GM12878 (cell line): ENCODE measurements at regions not wholly inside any gene's neighbourhood (a gene's known extent, or its start where the extent isn't known, plus 50 kb on each side); places are given as distances from the start of the nearest gene placed in this dataset.

Experiments
- ATAC-seq: fragments of 200-7000 bp; cut with Tn5 transposase; 3 replicates; pipeline ENCODE4 v1.9.1; 2020; ENCODE audit warnings: mild to moderate bottlenecking, moderate library complexity
- BruUV-seq: library from RNA; stranded (reverse); fragments of 400-500 nt; replicated peaks from 2 replicates; lab custom pipeline; 2021; lab: Mats Ljungman, UMichigan
- CTCF ChIA-PET: fragments of 300-600 bp; sonication (Branson Sonifier 250); formaldehyde crosslinking; extraction: SDS; loops from one replicate; lab custom pipeline; 2021; ENCODE audit warnings: inconsistent platforms; lab: Yijun Ruan, JAX
- POLR2A ChIA-PET: fragments of 350-600 bp; formaldehyde crosslinking; extraction: SDS; loops from one replicate; lab custom pipeline; 2021; ENCODE audit warnings: inconsistent platforms; lab: Charles Lee
- RAD21 ChIA-PET: fragments of 300-600 bp; sonication (Branson Sonifier 250); formaldehyde crosslinking; loops from one replicate; lab custom pipeline; 2023; ENCODE audit warnings: antibody characterized with exemption; ENCODE audit not compliant: unreplicated experiment; lab: Charles Lee
- SMC1A ChIA-PET: fragments of 300-600 bp; sonication (Branson Sonifier 250); formaldehyde crosslinking; loops from one replicate; lab custom pipeline; 2023; ENCODE audit not compliant: unreplicated experiment, uncharacterized antibody; lab: Charles Lee
- DNase-seq: peaks from one replicate; pipeline ENCODE4 v3.0.0-alpha.2; 2011; ENCODE audit warnings: low read depth, low spot score
- FAIRE-seq: peaks from 3 replicates; lab custom pipeline; 2011; peaks lifted over from hg19 to GRCh38; lab: Jason Lieb, UNC
- H2AFZ ChIP-seq: 2 replicates; pipeline ENCODE4 v1.6.0; 2011; ENCODE audit warnings: low read depth, low read length, control low read depth; ENCODE audit not compliant: control insufficient read depth
- H3K27ac ChIP-seq: 2 replicates; pipeline ENCODE4 v1.5.1; 2011; ENCODE audit warnings: control low read depth; ENCODE audit not compliant: control insufficient read depth, insufficient read depth
- H3K27me3 ChIP-seq, 2 experiments: replicated peaks in 1 of 2; 2 replicates each; pipeline versions ENCODE4 v1.6.0 to v1.6.1; 2011; ENCODE audit warnings: low read length in 1 of 2; ENCODE audit not compliant: control insufficient read depth in 2 of 2, insufficient read depth in 2 of 2
- H3K36me3 ChIP-seq, 2 experiments: 2 replicates each; pipeline ENCODE4 v1.5.1; 2011; ENCODE audit warnings: low read length in 1 of 2; ENCODE audit not compliant: control insufficient read depth in 2 of 2, insufficient read depth in 2 of 2
- H3K4me1 ChIP-seq: 2 replicates; pipeline ENCODE4 v1.6.1; 2011; ENCODE audit warnings: mild to moderate bottlenecking, low read length, moderate library complexity, mixed read lengths; ENCODE audit not compliant: control insufficient read depth, insufficient read depth
- H3K4me2 ChIP-seq: 2 replicates; pipeline ENCODE4 v1.6.0; 2011; ENCODE audit warnings: control low read depth; ENCODE audit not compliant: control insufficient read depth, insufficient read depth
- H3K4me3 ChIP-seq: fragments of 200-600 bp; sonication (generic); 2 replicates; pipeline ENCODE4 v1.5.1; 2016
- H3K79me2 ChIP-seq: 2 replicates; pipeline ENCODE4 v1.6.0; 2011; ENCODE audit warnings: low read length; ENCODE audit not compliant: control insufficient read depth, insufficient read depth
- H3K9ac ChIP-seq: 2 replicates; pipeline ENCODE4 v1.8.0; 2011; ENCODE audit warnings: low read length, control low read depth, mixed read lengths; ENCODE audit not compliant: control insufficient read depth, insufficient read depth
- H3K9me3 ChIP-seq: replicated peaks from 3 replicates; pipeline ENCODE4 v1.5.1; 2011; ENCODE audit warnings: mild to moderate bottlenecking, low read length; ENCODE audit not compliant: control insufficient read depth, insufficient read depth
- H4K20me1 ChIP-seq: 2 replicates; pipeline ENCODE4 v1.6.0; 2011; ENCODE audit not compliant: control insufficient read depth, insufficient read depth
- IRF4 ChIP-seq: IDR thresholded peaks from 2 replicates; pipeline ENCODE4 v1.6.1; 2011; ENCODE audit warnings: low read depth, low read length
- PML ChIP-seq: IDR thresholded peaks from 2 replicates; pipeline ENCODE4 v1.6.1; 2012; ENCODE audit warnings: low read length, inconsistent platforms
- STAT3 ChIP-seq: IDR thresholded peaks from 2 replicates; pipeline ENCODE4 v1.6.1; 2011; ENCODE audit warnings: low read depth, low read length, improper control_type of control experiment
- SUZ12 ChIP-seq: fragments of 200-600 bp; sonication (generic); IDR thresholded peaks from one replicate; pipeline ENCODE4 v1.6.1; 2018; ENCODE audit warnings: antibody characterized with exemption, mild to moderate bottlenecking; ENCODE audit not compliant: unreplicated experiment
- in situ Hi-C: fragments of 300-500 bp; cut with MboI; formaldehyde crosslinking; loops from 9 replicates; pipeline ENCODE4 v1.14.3; 2018; ENCODE audit warnings: mixed read lengths
- intact Hi-C: fragments of 100-400 bp; cut with micrococcal nuclease; formaldehyde crosslinking; loops from one replicate; pipeline ENCODE4 v1.14.2; 2022; ENCODE audit not compliant: unreplicated experiment
- TF ChIP-seq, protein P1 (sequence below): fragments of 450-650 bp; formaldehyde crosslinking; IDR thresholded peaks from 2 replicates; pipeline ENCODE4 v1.4.0; 2020; ENCODE audit warnings: mild to moderate bottlenecking, moderate library complexity
- TF ChIP-seq, protein P2 (sequence below): fragments of 150-350 bp; IDR thresholded peaks from 2 replicates; pipeline ENCODE4 v1.6.1; 2014; ENCODE audit warnings: mild to moderate bottlenecking, low read depth, low read length
- TF ChIP-seq, protein P3 (sequence below): IDR thresholded peaks from 2 replicates; pipeline ENCODE4 v1.6.1; 2012; ENCODE audit warnings: low read depth, low read length, improper control_type of control experiment

GRCh38 chr2:142805244-142805643 lies 72.2 kb upstream of the KYNU start:
- Histone ChIP-seq H3K27me3 (no peaks in the 10 kb centered on the region), H3K79me2 (no peaks in the 10 kb centered on the region), H3K27ac (no peak overlapping the region), H4K20me1 (no peaks in the 10 kb centered on the region), H3K9ac (no peak overlapping the region), H3K9me3 (no peaks in the 10 kb centered on the region), H3K4me3 (no peak overlapping the region), H3K4me1 (no peaks in the 10 kb centered on the region), H2AFZ (no peak overlapping the region), H3K4me2 (no peak overlapping the region), H3K36me3 (no peaks in the 10 kb centered on the region)
- CTCF ChIA-PET = interaction anchor here (1.0 to 1.2 kb wide), 2 partner anchors 12 to 184 kb away, joined by 3 read pairs; no protein-coding TSS in a partner anchor
- SMC1A ChIA-PET = interaction anchor here (0.9 to 1.3 kb wide), 6 partner anchors 10 to 641 kb away, joined by 3 read pairs; no protein-coding TSS in a partner anchor
- POLR2A ChIA-PET = no interaction called here
- intact Hi-C loops (no loop called here), in situ Hi-C loops (no loop called here)
- DNase-seq = no peak
- no peak for ATAC-seq
- RAD21 ChIA-PET = interaction anchor here (0.7 kb wide), 1 partner anchor 78 kb away, joined by 3 read pairs; no protein-coding TSS in a partner anchor
- BruUV-seq = no TSS peak
- TF ChIP-seq, protein P1, sequence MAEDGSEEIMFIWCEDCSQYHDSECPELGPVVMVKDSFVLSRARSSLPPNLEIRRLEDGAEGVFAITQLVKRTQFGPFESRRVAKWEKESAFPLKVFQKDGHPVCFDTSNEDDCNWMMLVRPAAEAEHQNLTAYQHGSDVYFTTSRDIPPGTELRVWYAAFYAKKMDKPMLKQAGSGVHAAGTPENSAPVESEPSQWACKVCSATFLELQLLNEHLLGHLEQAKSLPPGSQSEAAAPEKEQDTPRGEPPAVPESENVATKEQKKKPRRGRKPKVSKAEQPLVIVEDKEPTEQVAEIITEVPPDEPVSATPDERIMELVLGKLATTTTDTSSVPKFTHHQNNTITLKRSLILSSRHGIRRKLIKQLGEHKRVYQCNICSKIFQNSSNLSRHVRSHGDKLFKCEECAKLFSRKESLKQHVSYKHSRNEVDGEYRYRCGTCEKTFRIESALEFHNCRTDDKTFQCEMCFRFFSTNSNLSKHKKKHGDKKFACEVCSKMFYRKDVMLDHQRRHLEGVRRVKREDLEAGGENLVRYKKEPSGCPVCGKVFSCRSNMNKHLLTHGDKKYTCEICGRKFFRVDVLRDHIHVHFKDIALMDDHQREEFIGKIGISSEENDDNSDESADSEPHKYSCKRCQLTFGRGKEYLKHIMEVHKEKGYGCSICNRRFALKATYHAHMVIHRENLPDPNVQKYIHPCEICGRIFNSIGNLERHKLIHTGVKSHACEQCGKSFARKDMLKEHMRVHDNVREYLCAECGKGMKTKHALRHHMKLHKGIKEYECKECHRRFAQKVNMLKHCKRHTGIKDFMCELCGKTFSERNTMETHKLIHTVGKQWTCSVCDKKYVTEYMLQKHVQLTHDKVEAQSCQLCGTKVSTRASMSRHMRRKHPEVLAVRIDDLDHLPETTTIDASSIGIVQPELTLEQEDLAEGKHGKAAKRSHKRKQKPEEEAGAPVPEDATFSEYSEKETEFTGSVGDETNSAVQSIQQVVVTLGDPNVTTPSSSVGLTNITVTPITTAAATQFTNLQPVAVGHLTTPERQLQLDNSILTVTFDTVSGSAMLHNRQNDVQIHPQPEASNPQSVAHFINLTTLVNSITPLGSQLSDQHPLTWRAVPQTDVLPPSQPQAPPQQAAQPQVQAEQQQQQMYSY (CRISPR knock-in tag) = no peak
- no peak for TF ChIP-seq SUZ12
- TF ChIP-seq PML = no peak
- TF ChIP-seq, protein P2, sequence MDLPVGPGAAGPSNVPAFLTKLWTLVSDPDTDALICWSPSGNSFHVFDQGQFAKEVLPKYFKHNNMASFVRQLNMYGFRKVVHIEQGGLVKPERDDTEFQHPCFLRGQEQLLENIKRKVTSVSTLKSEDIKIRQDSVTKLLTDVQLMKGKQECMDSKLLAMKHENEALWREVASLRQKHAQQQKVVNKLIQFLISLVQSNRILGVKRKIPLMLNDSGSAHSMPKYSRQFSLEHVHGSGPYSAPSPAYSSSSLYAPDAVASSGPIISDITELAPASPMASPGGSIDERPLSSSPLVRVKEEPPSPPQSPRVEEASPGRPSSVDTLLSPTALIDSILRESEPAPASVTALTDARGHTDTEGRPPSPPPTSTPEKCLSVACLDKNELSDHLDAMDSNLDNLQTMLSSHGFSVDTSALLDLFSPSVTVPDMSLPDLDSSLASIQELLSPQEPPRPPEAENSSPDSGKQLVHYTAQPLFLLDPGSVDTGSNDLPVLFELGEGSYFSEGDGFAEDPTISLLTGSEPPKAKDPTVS = no peak
- TF ChIP-seq IRF4 = no peak
- TF ChIP-seq STAT3 = no peak
- TF ChIP-seq, protein P3, sequence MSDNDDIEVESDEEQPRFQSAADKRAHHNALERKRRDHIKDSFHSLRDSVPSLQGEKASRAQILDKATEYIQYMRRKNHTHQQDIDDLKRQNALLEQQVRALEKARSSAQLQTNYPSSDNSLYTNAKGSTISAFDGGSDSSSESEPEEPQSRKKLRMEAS = no peak
- no peak for FAIRE-seq
